ENCODE measurements at regions not wholly inside any gene's neighbourhood (a gene's known extent, or its start where the extent isn't known, plus 50 kb on each side); places are given as distances from the start of the nearest gene placed in this dataset.

- H3K9me3 ChIP-seq (ENCODE audit: low read depth): no peaks in the 10 kb centered on the region
- WGBS (ENCODE audit: low lambda C conversion rate, missing lambda C conversion rate): 64% methylated on average over 4 of the region's 4 CpGs
- no peak overlapping the region for H3K4me2 ChIP-seq
- no peaks in the 10 kb centered on the region for H4K20me1 ChIP-seq (ENCODE audit: insufficient read depth, poor library complexity, severe bottlenecking)
- TF ChIP-seq EZH2phosphoT487 (IDR thresholded peaks at IDR 0.05; ENCODE audit: low read depth, severe bottlenecking, unreplicated experiment) (no peak), EZH2 (IDR thresholded peaks at IDR 0.05; ENCODE audit: borderline replicate concordance) (no peak), CTCF (IDR thresholded peaks at IDR 0.05; ENCODE audit: poor library complexity) (no peak)
- no peaks in the 10 kb centered on the region for H3K79me2 ChIP-seq
- H3K4me3 ChIP-seq: no peak overlapping the region
- DNase-seq (ENCODE audit: low spot score): peak; percentile 6
- no peak overlapping the region for H3K27ac ChIP-seq
- no peaks in the 10 kb centered on the region for H3K4me1 ChIP-seq (ENCODE audit: insufficient read depth)
- no peaks in the 10 kb centered on the region for H3K9me2 ChIP-seq (replicated peaks; ENCODE audit: insufficient read depth)
- no peaks in the 10 kb centered on the region for H3K36me3 ChIP-seq (replicated peaks; ENCODE audit: insufficient read depth, low read depth)
- H2AFZ ChIP-seq: peak overlapping the region; percentile 9
- no peaks in the 10 kb centered on the region for H3K27me3 ChIP-seq
These were observed 597.0 kb upstream of the RGS18 start for GRCh38 chr1:191561276-191561675.

- Histone ChIP-seq H3K9me3 (ENCODE audit: low read depth) (no peaks in the 10 kb centered on the region), H2AFZ (no peak overlapping the region), H3K4me2 (no peak overlapping the region), H3K4me3 (no peak overlapping the region), H3K9me2 (replicated peaks; ENCODE audit: insufficient read depth) (no peaks in the 10 kb centered on the region), H4K20me1 (ENCODE audit: insufficient read depth, poor library complexity, severe bottlenecking) (no peaks in the 10 kb centered on the region), H3K36me3 (replicated peaks; ENCODE audit: insufficient read depth, low read depth) (no peaks in the 10 kb centered on the region), H3K79me2 (no peaks in the 10 kb centered on the region), H3K27me3 (no peaks in the 10 kb centered on the region), H3K27ac (no peak overlapping the region), H3K4me1 (ENCODE audit: insufficient read depth) (no peaks in the 10 kb centered on the region)
- DNase-seq (ENCODE audit: low spot score): no peak
- WGBS (ENCODE audit: low lambda C conversion rate, missing lambda C conversion rate): 90% methylated on average over 2 of the region's 2 CpGs
- TF ChIP-seq EZH2 (IDR thresholded peaks at IDR 0.05; ENCODE audit: borderline replicate concordance) (no peak), CTCF (IDR thresholded peaks at IDR 0.05; ENCODE audit: poor library complexity) (no peak), EZH2phosphoT487 (IDR thresholded peaks at IDR 0.05; ENCODE audit: low read depth, severe bottlenecking, unreplicated experiment) (no peak)
These were observed 594.0 kb upstream of the RGS18 start for GRCh38 chr1:191564275-191564674.

GRCh38 chr1:191572479-191572878, 585.8 kb upstream of the RGS18 start:
- Histone ChIP-seq H3K36me3 (replicated peaks; ENCODE audit: insufficient read depth, low read depth) (no peaks in the 10 kb centered on the region), H3K27me3 (no peaks in the 10 kb centered on the region), H3K9me2 (replicated peaks; ENCODE audit: insufficient read depth) (no peaks in the 10 kb centered on the region), H3K79me2 (no peaks in the 10 kb centered on the region), H3K4me2 (no peak overlapping the region), H3K27ac (no peak overlapping the region), H4K20me1 (ENCODE audit: insufficient read depth, poor library complexity, severe bottlenecking) (no peaks in the 10 kb centered on the region), H3K4me1 (ENCODE audit: insufficient read depth) (no peaks in the 10 kb centered on the region), H2AFZ (no peak overlapping the region), H3K4me3 (no peak overlapping the region), H3K9me3 (ENCODE audit: low read depth) (no peaks in the 10 kb centered on the region)
- DNase-seq (ENCODE audit: low spot score): no peak
- TF ChIP-seq EZH2phosphoT487 (IDR thresholded peaks at IDR 0.05; ENCODE audit: low read depth, severe bottlenecking, unreplicated experiment): no peak

GRCh38 chr1:191575180-191575579, 583.1 kb upstream of the RGS18 start:
- Histone ChIP-seq H3K4me3 (no peak overlapping the region), H2AFZ (no peak overlapping the region), H4K20me1 (ENCODE audit: insufficient read depth, poor library complexity, severe bottlenecking) (no peaks in the 10 kb centered on the region), H3K36me3 (replicated peaks; ENCODE audit: insufficient read depth, low read depth) (no peaks in the 10 kb centered on the region), H3K79me2 (no peaks in the 10 kb centered on the region), H3K9me2 (replicated peaks; ENCODE audit: insufficient read depth) (no peaks in the 10 kb centered on the region), H3K27ac (no peak overlapping the region), H3K9me3 (ENCODE audit: low read depth) (no peaks in the 10 kb centered on the region), H3K4me2 (no peak overlapping the region), H3K27me3 (no peaks in the 10 kb centered on the region), H3K4me1 (ENCODE audit: insufficient read depth) (no peaks in the 10 kb centered on the region)
- no peak for DNase-seq (ENCODE audit: low spot score)
- WGBS (ENCODE audit: low lambda C conversion rate, missing lambda C conversion rate): 58% methylated on average over 3 of the region's 3 CpGs
- no peak for TF ChIP-seq CTCF (IDR thresholded peaks at IDR 0.05; ENCODE audit: poor library complexity)
- no peak for TF ChIP-seq EZH2phosphoT487 (IDR thresholded peaks at IDR 0.05; ENCODE audit: low read depth, severe bottlenecking, unreplicated experiment)
